HepG2 (cell line): ENCODE measurements at regions not wholly inside any gene's neighbourhood (a gene's known extent, or its start where the extent isn't known, plus 50 kb on each side); places are given as distances from the start of the nearest gene placed in this dataset.

Experiments used
- ATAC-seq: fragments of 200-7000 bp; cut with Tn5 transposase; 3 replicates; pipeline ENCODE4 v1.9.1; 2020; ENCODE audit warnings: mild to moderate bottlenecking, moderate library complexity
- BruUV-seq: library from RNA; stranded (reverse); fragments of 400-500 nt; replicated peaks from 2 replicates; lab custom pipeline; 2021; lab: Mats Ljungman, UMichigan
- CTCF ChIA-PET: fragments of 300-600 bp; formaldehyde crosslinking; extraction: SDS; loops from one replicate; lab custom pipeline; 2021; ENCODE audit warnings: low total read pairs, inconsistent platforms, low intra/inter-chr PET ratio; lab: Yijun Ruan, JAX
- POLR2A ChIA-PET: fragments of 350-600 bp; sonication (Branson Sonifier 250); formaldehyde crosslinking; loops from one replicate; lab custom pipeline; 2020; ENCODE audit warnings: antibody characterized with exemption, inconsistent platforms; lab: Yijun Ruan, JAX
- DNase-seq: peaks from one replicate; pipeline ENCODE4 v3.0.0-alpha.2; 2015; ENCODE audit warnings: low spot score
- FAIRE-seq: peaks from 3 replicates; lab custom pipeline; 2011; peaks lifted over from hg19 to GRCh38; lab: Jason Lieb, UNC
- H2AFZ ChIP-seq: one replicate; pipeline ENCODE4 v1.6.1; 2011; ENCODE audit warnings: low read length, inconsistent platforms
- H3K27ac ChIP-seq: fragments of 300-600 bp; 3 replicates; pipeline ENCODE4 v1.8.0; 2011; ENCODE audit warnings: mixed run types, mild to moderate bottlenecking, mixed read lengths, low read length, inconsistent platforms; ENCODE audit not compliant: insufficient read depth; ENCODE audit errors: extremely low read length
- H3K27me3 ChIP-seq, 2 experiments: fragments of 200-600 bp in 1 of 2; 2 replicates in 1 of 2; 3 replicates in 1 of 2; pipeline versions ENCODE4 v1.6.0 to v1.8.0; 2011; ENCODE audit warnings: low read length in 2 of 2, mild to moderate bottlenecking in 2 of 2, moderate library complexity in 2 of 2, inconsistent platforms in 1 of 2; ENCODE audit not compliant: insufficient read depth in 2 of 2, control insufficient read depth in 1 of 2
- H3K36me3 ChIP-seq, 2 experiments: fragments of 200-600 bp in 1 of 2; replicated peaks in 1 of 2; 2 replicates in 1 of 2; 3 replicates in 1 of 2; pipeline versions ENCODE4 v1.5.1 to v1.8.0; 2011; ENCODE audit warnings: low read length in 2 of 2, inconsistent platforms in 1 of 2; ENCODE audit not compliant: insufficient read depth in 2 of 2, control insufficient read depth in 1 of 2
- H3K4me1 ChIP-seq: 2 replicates; pipeline ENCODE4 v1.5.1; 2012; ENCODE audit warnings: low read length, inconsistent platforms; ENCODE audit not compliant: insufficient read depth
- H3K4me2 ChIP-seq: 2 replicates; pipeline ENCODE4 v1.6.0; 2011; ENCODE audit warnings: low read depth, low read length, inconsistent platforms
- H3K4me3 ChIP-seq, 3 experiments: fragments of 200-600 bp in 1 of 3; sonication (generic), shearing (Covaris generic) in 1 of 3; replicated peaks in 1 of 3; 2 replicates each; pipeline ENCODE4 v1.5.1; 2011 to 2016; ENCODE audit warnings: low read length in 3 of 3, inconsistent platforms in 2 of 3, low read depth in 2 of 3, mild to moderate bottlenecking in 2 of 3, control low read depth in 1 of 3, mixed read lengths in 1 of 3; ENCODE audit not compliant: insufficient read depth in 1 of 3
- H3K79me2 ChIP-seq: one replicate; pipeline ENCODE4 v1.6.1; 2011; ENCODE audit warnings: low read length, inconsistent platforms; ENCODE audit not compliant: insufficient read depth
- H3K9ac ChIP-seq: 2 replicates; pipeline ENCODE4 v1.6.0; 2011; ENCODE audit warnings: mild to moderate bottlenecking, low read depth, low read length, inconsistent platforms; ENCODE audit not compliant: insufficient read depth
- H3K9me3 ChIP-seq: 2 replicates; pipeline ENCODE4 v1.5.1; 2012; ENCODE audit warnings: mild to moderate bottlenecking, low read length
- H4K20me1 ChIP-seq: 2 replicates; pipeline ENCODE4 v1.6.0; 2011; ENCODE audit warnings: inconsistent platforms, mild to moderate bottlenecking, low read length, moderate library complexity; ENCODE audit not compliant: insufficient read depth
- GLMP ChIP-seq: sonication (generic); formaldehyde crosslinking; IDR thresholded peaks from 2 replicates; pipeline ENCODE4 v1.9.0; 2021; ENCODE audit warnings: missing genetic modification reagents, mild to moderate bottlenecking, borderline replicate concordance
- HES4 ChIP-seq: sonication (generic); formaldehyde crosslinking; IDR thresholded peaks from 2 replicates; pipeline ENCODE4 v1.9.0; 2021; ENCODE audit warnings: mild to moderate bottlenecking, missing genetic modification reagents, borderline replicate concordance
- NFE2L2 ChIP-seq: fragments of 150-350 bp; IDR thresholded peaks from 2 replicates; pipeline ENCODE4 v1.6.1; 2014; ENCODE audit warnings: low read length
- PRMT3 ChIP-seq: sonication (generic); formaldehyde crosslinking; IDR thresholded peaks from 2 replicates; pipeline ENCODE4 v1.8.1; 2022; ENCODE audit warnings: low read depth, mild to moderate bottlenecking, moderate library complexity, missing genetic modification reagents, borderline replicate concordance
- PRPF4 ChIP-seq: fragments of 200-400 bp; formaldehyde crosslinking; IDR thresholded peaks from 2 replicates; pipeline ENCODE4 v1.6.1; 2016; ENCODE audit warnings: low read length, low read depth; ENCODE audit not compliant: poor library complexity, severe bottlenecking
- RERE ChIP-seq: IDR thresholded peaks from 2 replicates; pipeline ENCODE4 v1.6.1; 2016; ENCODE audit warnings: low read depth, missing genetic modification reagents, missing compliant biosample characterization
- SAFB2 ChIP-seq: sonication (generic); formaldehyde crosslinking; IDR thresholded peaks from 2 replicates; pipeline ENCODE4 v1.5.1; 2020; ENCODE audit warnings: missing genetic modification reagents, low read depth, mild to moderate bottlenecking, borderline replicate concordance
- SAP130 ChIP-seq: IDR thresholded peaks from 2 replicates; pipeline ENCODE4 v1.6.1; 2016; ENCODE audit warnings: low read depth
- ZNF205 ChIP-seq: IDR thresholded peaks from 2 replicates; pipeline ENCODE4 v1.6.1; 2018; ENCODE audit warnings: missing biosample characterization, missing genetic modification reagents
- ZUFSP ChIP-seq: sonication (generic); formaldehyde crosslinking; IDR thresholded peaks from 2 replicates; pipeline ENCODE4 v1.9.0; 2021; ENCODE audit warnings: missing genetic modification reagents, mild to moderate bottlenecking, borderline replicate concordance
- WGBS: methylation state at CpG from one replicate; pipeline ENCODE4 v1.1.6; 2017; ENCODE audit warnings: low lambda C conversion rate; 5-methylcytosine and 5-hydroxymethylcytosine counted together
- in situ Hi-C: cut with HindIII; loops from 2 replicates; pipeline ENCODE4 v1.10.0; 2017; ENCODE audit warnings: low pct_unique_long_range_greater_than_20kb; ENCODE audit not compliant: extremely low pct_ligation_motif_present
- intact Hi-C: fragments of 100-400 bp; cut with micrococcal nuclease; formaldehyde crosslinking; loops from one replicate; pipeline ENCODE4 v1.10.0; 2022; ENCODE audit not compliant: unreplicated experiment

GRCh38 chr7:42856605-42856987, 55.3 kb downstream of the C7orf25 start:
- TF ChIP-seq GLMP: no peak
- no peak for TF ChIP-seq ZNF205
- no peak for TF ChIP-seq ZUFSP (CRISPR knock-in tag)
- TF ChIP-seq, all 625 proteins: peak for 0
- Histone ChIP-seq H3K4me2 (no peak overlapping the region), H3K4me3 (no peak overlapping the region), H3K4me1 (no peaks in the 10 kb centered on the region), H3K27ac (no peak overlapping the region), H4K20me1 (no peaks in the 10 kb centered on the region), H3K9ac (no peak overlapping the region), H2AFZ (no peak overlapping the region), H3K9me3 (no peaks in the 10 kb centered on the region), H3K36me3 (no peaks in the 10 kb centered on the region), H3K27me3 (peaks cover 0 to 12% of the 10 kb centered on the region in 2 experiments; a peak in 1 of 5 replicates), H3K79me2 (no peaks in the 10 kb centered on the region)
- DNase-seq: no peak
- ChIA-PET CTCF (no interaction called here), POLR2A (no interaction called here)
- intact Hi-C loops (no loop called here), in situ Hi-C loops (no loop called here)
- no TSS peak for BruUV-seq
- FAIRE-seq: no peak
- WGBS: 65% methylated on average over 19 of the region's 19 CpGs
- no peak for ATAC-seq

- Histone ChIP-seq H4K20me1 (no peaks in the 10 kb centered on the region), H3K4me3 (no peak overlapping the region), H3K27me3 (peaks cover 0 to 12% of the 10 kb centered on the region in 2 experiments; a peak in 1 of 5 replicates), H2AFZ (no peak overlapping the region), H3K4me1 (no peaks in the 10 kb centered on the region), H3K79me2 (no peaks in the 10 kb centered on the region), H3K9ac (no peak overlapping the region), H3K4me2 (no peak overlapping the region), H3K27ac (no peak overlapping the region), H3K9me3 (no peaks in the 10 kb centered on the region), H3K36me3 (no peaks in the 10 kb centered on the region)
- no TSS peak for BruUV-seq
- ChIA-PET CTCF (no interaction called here), POLR2A (no interaction called here)
- DNase-seq: no peak
- no peak for ATAC-seq
- in situ Hi-C loops: no loop called here
- FAIRE-seq: no peak
- intact Hi-C loops: no loop called here
- 43% methylated on average over 9 of the region's 11 CpGs for WGBS
- TF ChIP-seq PRPF4 (no peak), SAP130 (CRISPR knock-in tag) (no peak), RERE (CRISPR knock-in tag) (no peak), PRMT3 (CRISPR knock-in tag) (no peak), HES4 (CRISPR knock-in tag) (no peak), NFE2L2 (no peak), SAFB2 (CRISPR knock-in tag) (no peak)
These were observed 57.2 kb downstream of the C7orf25 start for GRCh38 chr7:42854571-42855118.
